Amygdala (tissue), 56 donors: ENCODE measurements at regions not wholly inside any gene's neighbourhood (a gene's known extent, or its start where the extent isn't known, plus 50 kb on each side); places are given as distances from the start of the nearest gene placed in this dataset.
"Not testable (repeated sequence)": the region's sequence is repeated elsewhere in the genome, so short reads cannot be mapped to it uniquely, and the experiment has no call there.

Experiments
- DNase-seq, 56 donors: peaks; one replicate each; lab custom pipeline; 2025; lab: John Stamatoyannopoulos, UW

- no peak for DNase-seq
Measured at GRCh38 chr7:17043012-17043877, 161.5 kb upstream of the AGR3 start.

GRCh38 chr7:17044396-17044795, 162.6 kb upstream of the AGR3 start:
- no peak for DNase-seq

- no peak for DNase-seq
Measured at GRCh38 chr7:17044861-17045260, 163.1 kb upstream of the AGR3 start.

GRCh38 chr7:17046259-17046658, 164.5 kb upstream of the AGR3 start:
- no peak for DNase-seq

GRCh38 chr7:17046666-17047065, 164.9 kb upstream of the AGR3 start:
- DNase-seq = no peak

- DNase-seq = not testable (repeated sequence)
Measured at GRCh38 chr7:17053164-17053563, 171.4 kb upstream of the AGR3 start.

- no peak for DNase-seq
Measured at GRCh38 chr7:17054206-17054605, 172.4 kb upstream of the AGR3 start.

GRCh38 chr7:17054836-17055235, 173.1 kb upstream of the AGR3 start:
- no peak for DNase-seq

GRCh38 chr7:17055596-17055995, 173.8 kb upstream of the AGR3 start:
- DNase-seq = no peak

- no peak for DNase-seq
Measured at GRCh38 chr7:17056491-17057142, 174.8 kb upstream of the AGR3 start.

GRCh38 chr7:17057143-17057509, 175.3 kb upstream of the AGR3 start:
- no peak for DNase-seq

- DNase-seq = no peak
Measured at GRCh38 chr7:17058568-17058967, 176.8 kb upstream of the AGR3 start.

GRCh38 chr7:17060051-17060450, 178.3 kb upstream of the AGR3 start:
- no peak for DNase-seq

- DNase-seq = no peak
Measured at GRCh38 chr7:17061443-17061842, 179.7 kb upstream of the AGR3 start.

- no peak for DNase-seq
Measured at GRCh38 chr7:17062151-17063044, 180.6 kb upstream of the AGR3 start.

- DNase-seq = no peak
Measured at GRCh38 chr7:17063045-17063383, 181.2 kb upstream of the AGR3 start.

- DNase-seq = no peak
Measured at GRCh38 chr7:17067691-17068090, 185.9 kb upstream of the AGR3 start.

- DNase-seq = no peak
Measured at GRCh38 chr7:17069146-17069545, 187.4 kb upstream of the AGR3 start.

- DNase-seq = no peak
Measured at GRCh38 chr7:17070231-17070708, 188.5 kb upstream of the AGR3 start.

- no peak for DNase-seq
Measured at GRCh38 chr7:17071866-17072265, 190.1 kb upstream of the AGR3 start.

- DNase-seq = no peak
Measured at GRCh38 chr7:17075601-17076255, 193.9 kb upstream of the AGR3 start.
